HEK293 (cell line): ENCODE measurements at regions not wholly inside any gene's neighbourhood (a gene's known extent, or its start where the extent isn't known, plus 50 kb on each side); places are given as distances from the start of the nearest gene placed in this dataset.

Experiments
- CTCF ChIP-seq: fragments of 450-650 bp; formaldehyde crosslinking; IDR thresholded peaks from 2 replicates; pipeline ENCODE4 v1.5.1; 2016; ENCODE audit warnings: missing biosample characterization, missing genetic modification characterization
- KLF10 ChIP-seq: fragments of 450-650 bp; IDR thresholded peaks from 2 replicates; pipeline ENCODE4 v1.5.1; 2018; ENCODE audit warnings: missing biosample characterization, mild to moderate bottlenecking, missing genetic modification characterization
- KLF9 ChIP-seq: fragments of 450-650 bp; formaldehyde crosslinking; IDR thresholded peaks from 2 replicates; pipeline ENCODE4 v1.5.1; 2016; ENCODE audit warnings: missing biosample characterization, missing genetic modification characterization, low read depth
- ZNF140 ChIP-seq: fragments of 450-650 bp; formaldehyde crosslinking; IDR thresholded peaks from 2 replicates; pipeline ENCODE4 v1.5.1; 2016; ENCODE audit warnings: missing biosample characterization, missing genetic modification characterization
- ZNF174 ChIP-seq: fragments of 450-650 bp; formaldehyde crosslinking; IDR thresholded peaks from 2 replicates; pipeline ENCODE4 v1.5.0; 2017; ENCODE audit warnings: missing biosample characterization, mild to moderate bottlenecking, missing genetic modification characterization
- ZNF274 ChIP-seq, 2 experiments: fragments of 200-500 bp in 1 of 2; fragments of 450-650 bp in 1 of 2; sonication (Bioruptor generic) in 1 of 2; formaldehyde crosslinking in 1 of 2; IDR thresholded peaks; 2 replicates each; pipeline versions ENCODE4 v1.5.1 to v1.6.1; 2014 to 2016; ENCODE audit warnings: borderline replicate concordance in 1 of 2, inconsistent platforms in 1 of 2, low read length in 1 of 2, missing biosample characterization in 1 of 2, missing genetic modification characterization in 1 of 2
- ZNF37A ChIP-seq: fragments of 450-650 bp; IDR thresholded peaks from 2 replicates; pipeline ENCODE4 v1.5.1; 2018; ENCODE audit warnings: missing biosample characterization, missing genetic modification characterization
- ZNF514 ChIP-seq: fragments of 450-650 bp; formaldehyde crosslinking; IDR thresholded peaks from 2 replicates; pipeline ENCODE4 v1.5.1; 2016; ENCODE audit warnings: missing biosample characterization, missing genetic modification characterization
- ZNF549 ChIP-seq: fragments of 450-650 bp; IDR thresholded peaks from 2 replicates; pipeline ENCODE4 v1.5.1; 2018; ENCODE audit warnings: missing biosample characterization, missing genetic modification characterization, mild to moderate bottlenecking, inconsistent platforms, moderate library complexity

GRCh38 chr1:30478799-30479563 lies 244.4 kb downstream of the MATN1 start:
- no peak for TF ChIP-seq KLF10 (tag by site-specific recombination)
- no peak for TF ChIP-seq KLF9 (tag by site-specific recombination)
- no peak for TF ChIP-seq CTCF (tag by site-specific recombination)
- no peak for TF ChIP-seq ZNF274 (IDR thresholded peaks at IDR 0.05; ENCODE audit: low read length)
- no peak for TF ChIP-seq ZNF274 (tag by site-specific recombination; IDR thresholded peaks at IDR 0.05; ENCODE audit: borderline replicate concordance)
- no peak for TF ChIP-seq ZNF174 (tag by site-specific recombination)
- TF ChIP-seq ZNF37A, result no peak
- no peak for TF ChIP-seq ZNF514 (tag by site-specific recombination)
- TF ChIP-seq ZNF549, result no peak
- no peak for TF ChIP-seq ZNF140 (tag by site-specific recombination)
